ENCODE measurements at regions not wholly inside any gene's neighbourhood (a gene's known extent, or its start where the extent isn't known, plus 50 kb on each side); places are given as distances from the start of the nearest gene placed in this dataset.

GRCh38 chr2:137812517-137812916 is 151.8 kb upstream of the HNMT start:
- no peak for DNase-seq (ENCODE audit: low read depth, low spot score)
- no peak for TF ChIP-seq CTCF (IDR thresholded peaks at IDR 0.05; ENCODE audit: low read depth, low read length)
- no peak overlapping the region for H3K4me3 ChIP-seq (ENCODE audit: low read depth, low read length)
- in situ Hi-C loops (cut with HindIII; ENCODE audit: low sequenced_read_pairs), result no loop called here

- in situ Hi-C loops (cut with HindIII; ENCODE audit: low sequenced_read_pairs), result no loop called here
- no peak overlapping the region for H3K4me3 ChIP-seq (ENCODE audit: low read depth, low read length)
- no peak for TF ChIP-seq CTCF (IDR thresholded peaks at IDR 0.05; ENCODE audit: low read depth, low read length)
Observed at GRCh38 chr2:137813176-137813575, 151.1 kb upstream of the HNMT start.

GRCh38 chr2:137817058-137817457 is 147.2 kb upstream of the HNMT start:
- TF ChIP-seq CTCF (IDR thresholded peaks at IDR 0.05; ENCODE audit: low read depth, low read length), result no peak
- DNase-seq (ENCODE audit: low read depth, low spot score), result no peak
- H3K4me3 ChIP-seq (ENCODE audit: low read depth, low read length), result no peak overlapping the region
- in situ Hi-C loops (cut with HindIII; ENCODE audit: low sequenced_read_pairs), result no loop called here

More at GRCh38 chr2:137813176-137813575, 151.1 kb upstream of the HNMT start:
- no peak for DNase-seq (ENCODE audit: low read depth, low spot score)

GRCh38 chr2:137823196-137823595 is 141.1 kb upstream of the HNMT start:
- in situ Hi-C loops (cut with HindIII; ENCODE audit: low sequenced_read_pairs), result no loop called here
- no peak for DNase-seq (ENCODE audit: low read depth, low spot score)
- no peak for TF ChIP-seq CTCF (IDR thresholded peaks at IDR 0.05; ENCODE audit: low read depth, low read length)
- H3K4me3 ChIP-seq (ENCODE audit: low read depth, low read length), result no peak overlapping the region

GRCh38 chr2:137824501-137824900 is 139.8 kb upstream of the HNMT start:
- no peak for TF ChIP-seq CTCF (IDR thresholded peaks at IDR 0.05; ENCODE audit: low read depth, low read length)
- no peak overlapping the region for H3K4me3 ChIP-seq (ENCODE audit: low read depth, low read length)
- no peak for DNase-seq (ENCODE audit: low read depth, low spot score)
- in situ Hi-C loops (cut with HindIII; ENCODE audit: low sequenced_read_pairs), result no loop called here

GRCh38 chr2:137826373-137827372 is 137.6 kb upstream of the HNMT start:
- in situ Hi-C loops (cut with HindIII; ENCODE audit: low sequenced_read_pairs), result no loop called here
- DNase-seq (ENCODE audit: low read depth, low spot score), result no peak
- no peak overlapping the region for H3K4me3 ChIP-seq (ENCODE audit: low read depth, low read length)
- no peak for TF ChIP-seq CTCF (IDR thresholded peaks at IDR 0.05; ENCODE audit: low read depth, low read length)
